ENCODE measurements at regions not wholly inside any gene's neighbourhood (a gene's known extent, or its start where the extent isn't known, plus 50 kb on each side); places are given as distances from the start of the nearest gene placed in this dataset.

DNA sequence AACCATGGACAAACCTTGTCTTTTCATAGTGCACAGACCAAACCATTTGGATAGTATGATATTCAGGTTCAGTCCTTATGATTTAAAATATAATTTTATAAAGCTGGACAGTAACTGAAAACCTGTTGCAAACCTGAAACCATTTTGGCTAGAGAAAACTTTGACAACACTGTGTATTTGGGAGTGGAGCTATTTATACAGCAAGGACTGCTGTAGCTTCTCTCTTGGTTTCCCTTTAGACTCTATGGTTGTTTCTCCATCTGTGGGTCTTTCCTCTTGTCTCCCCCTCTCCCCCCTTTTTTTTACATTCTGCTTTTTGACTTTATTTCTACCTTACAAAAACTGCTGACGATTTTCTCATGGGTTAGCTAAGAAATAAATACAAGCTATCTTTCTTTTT lies 581.7 kb downstream of the SLC4A3 start (continued):
- TF ChIP-seq, protein P1, sequence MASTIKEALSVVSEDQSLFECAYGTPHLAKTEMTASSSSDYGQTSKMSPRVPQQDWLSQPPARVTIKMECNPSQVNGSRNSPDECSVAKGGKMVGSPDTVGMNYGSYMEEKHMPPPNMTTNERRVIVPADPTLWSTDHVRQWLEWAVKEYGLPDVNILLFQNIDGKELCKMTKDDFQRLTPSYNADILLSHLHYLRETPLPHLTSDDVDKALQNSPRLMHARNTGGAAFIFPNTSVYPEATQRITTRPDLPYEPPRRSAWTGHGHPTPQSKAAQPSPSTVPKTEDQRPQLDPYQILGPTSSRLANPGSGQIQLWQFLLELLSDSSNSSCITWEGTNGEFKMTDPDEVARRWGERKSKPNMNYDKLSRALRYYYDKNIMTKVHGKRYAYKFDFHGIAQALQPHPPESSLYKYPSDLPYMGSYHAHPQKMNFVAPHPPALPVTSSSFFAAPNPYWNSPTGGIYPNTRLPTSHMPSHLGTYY (CRISPR knock-in tag; IDR thresholded peaks at IDR 0.05): no peak
- TF ChIP-seq, protein P2, sequence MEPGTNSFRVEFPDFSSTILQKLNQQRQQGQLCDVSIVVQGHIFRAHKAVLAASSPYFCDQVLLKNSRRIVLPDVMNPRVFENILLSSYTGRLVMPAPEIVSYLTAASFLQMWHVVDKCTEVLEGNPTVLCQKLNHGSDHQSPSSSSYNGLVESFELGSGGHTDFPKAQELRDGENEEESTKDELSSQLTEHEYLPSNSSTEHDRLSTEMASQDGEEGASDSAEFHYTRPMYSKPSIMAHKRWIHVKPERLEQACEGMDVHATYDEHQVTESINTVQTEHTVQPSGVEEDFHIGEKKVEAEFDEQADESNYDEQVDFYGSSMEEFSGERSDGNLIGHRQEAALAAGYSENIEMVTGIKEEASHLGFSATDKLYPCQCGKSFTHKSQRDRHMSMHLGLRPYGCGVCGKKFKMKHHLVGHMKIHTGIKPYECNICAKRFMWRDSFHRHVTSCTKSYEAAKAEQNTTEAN (CRISPR knock-in tag; IDR thresholded peaks at IDR 0.05): no peak
- no peak for TF ChIP-seq ZNF138 (CRISPR knock-in tag; conservative IDR thresholded peaks at IDR 0.05)
- TF ChIP-seq MXD4 (CRISPR knock-in tag; IDR thresholded peaks at IDR 0.05; ENCODE audit: borderline replicate concordance): no peak

DNA sequence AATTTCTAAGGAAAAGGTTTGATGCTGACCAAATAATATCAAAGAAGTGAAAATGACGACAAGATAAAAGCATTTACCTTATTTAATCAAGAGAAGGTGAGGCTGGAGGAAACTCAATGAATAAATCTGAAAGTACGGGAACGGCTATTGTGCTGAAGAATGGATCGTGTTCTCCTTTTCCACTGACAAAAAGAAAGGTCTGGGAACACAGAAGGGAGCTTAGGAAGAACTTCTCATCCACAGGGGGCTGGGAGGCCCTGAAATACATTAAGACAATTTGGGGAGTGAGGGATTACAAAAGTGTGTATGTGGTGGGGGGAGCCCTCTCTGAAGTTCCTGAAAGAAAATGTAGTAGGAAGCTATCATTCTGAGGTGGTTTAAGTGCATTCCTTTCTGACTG lies 582.3 kb downstream of the SLC4A3 start:
- H3K36me3 Mint-ChIP-seq: no peaks in the 10 kb centered on the region
- no peaks in the 10 kb centered on the region for H3K27me3 Mint-ChIP-seq (ENCODE audit: low read depth)
- no peak overlapping the region for H3K27ac Mint-ChIP-seq
- peaks cover 43% of the 10 kb centered on the region for H3K4me1 Mint-ChIP-seq
- TF ChIP-seq CREB1 (CRISPR knock-in tag; IDR thresholded peaks at IDR 0.05): no peak
- no peak for TF ChIP-seq CREM (CRISPR knock-in tag; IDR thresholded peaks at IDR 0.05)
- TF ChIP-seq ELF4 (CRISPR knock-in tag; IDR thresholded peaks at IDR 0.05; ENCODE audit: low read depth): no peak
- TF ChIP-seq, protein P3, sequence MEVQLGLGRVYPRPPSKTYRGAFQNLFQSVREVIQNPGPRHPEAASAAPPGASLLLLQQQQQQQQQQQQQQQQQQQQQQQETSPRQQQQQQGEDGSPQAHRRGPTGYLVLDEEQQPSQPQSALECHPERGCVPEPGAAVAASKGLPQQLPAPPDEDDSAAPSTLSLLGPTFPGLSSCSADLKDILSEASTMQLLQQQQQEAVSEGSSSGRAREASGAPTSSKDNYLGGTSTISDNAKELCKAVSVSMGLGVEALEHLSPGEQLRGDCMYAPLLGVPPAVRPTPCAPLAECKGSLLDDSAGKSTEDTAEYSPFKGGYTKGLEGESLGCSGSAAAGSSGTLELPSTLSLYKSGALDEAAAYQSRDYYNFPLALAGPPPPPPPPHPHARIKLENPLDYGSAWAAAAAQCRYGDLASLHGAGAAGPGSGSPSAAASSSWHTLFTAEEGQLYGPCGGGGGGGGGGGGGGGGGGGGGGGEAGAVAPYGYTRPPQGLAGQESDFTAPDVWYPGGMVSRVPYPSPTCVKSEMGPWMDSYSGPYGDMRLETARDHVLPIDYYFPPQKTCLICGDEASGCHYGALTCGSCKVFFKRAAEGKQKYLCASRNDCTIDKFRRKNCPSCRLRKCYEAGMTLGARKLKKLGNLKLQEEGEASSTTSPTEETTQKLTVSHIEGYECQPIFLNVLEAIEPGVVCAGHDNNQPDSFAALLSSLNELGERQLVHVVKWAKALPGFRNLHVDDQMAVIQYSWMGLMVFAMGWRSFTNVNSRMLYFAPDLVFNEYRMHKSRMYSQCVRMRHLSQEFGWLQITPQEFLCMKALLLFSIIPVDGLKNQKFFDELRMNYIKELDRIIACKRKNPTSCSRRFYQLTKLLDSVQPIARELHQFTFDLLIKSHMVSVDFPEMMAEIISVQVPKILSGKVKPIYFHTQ (CRISPR knock-in tag; IDR thresholded peaks at IDR 0.05): no peak
- TF ChIP-seq, protein P4, sequence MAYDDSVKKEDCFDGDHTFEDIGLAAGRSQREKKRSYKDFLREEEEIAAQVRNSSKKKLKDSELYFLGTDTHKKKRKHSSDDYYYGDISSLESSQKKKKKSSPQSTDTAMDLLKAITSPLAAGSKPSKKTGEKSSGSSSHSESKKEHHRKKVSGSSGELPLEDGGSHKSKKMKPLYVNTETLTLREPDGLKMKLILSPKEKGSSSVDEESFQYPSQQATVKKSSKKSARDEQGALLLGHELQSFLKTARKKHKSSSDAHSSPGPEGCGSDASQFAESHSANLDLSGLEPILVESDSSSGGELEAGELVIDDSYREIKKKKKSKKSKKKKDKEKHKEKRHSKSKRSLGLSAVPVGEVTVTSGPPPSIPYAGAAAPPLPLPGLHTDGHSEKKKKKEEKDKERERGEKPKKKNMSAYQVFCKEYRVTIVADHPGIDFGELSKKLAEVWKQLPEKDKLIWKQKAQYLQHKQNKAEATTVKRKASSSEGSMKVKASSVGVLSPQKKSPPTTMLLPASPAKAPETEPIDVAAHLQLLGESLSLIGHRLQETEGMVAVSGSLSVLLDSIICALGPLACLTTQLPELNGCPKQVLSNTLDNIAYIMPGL (CRISPR knock-in tag; IDR thresholded peaks at IDR 0.05): no peak
- no peak for TF ChIP-seq PRRX2 (CRISPR knock-in tag; IDR thresholded peaks at IDR 0.05)
- no peak for TF ChIP-seq TEAD1 (CRISPR knock-in tag; IDR thresholded peaks at IDR 0.05)
- TF ChIP-seq, protein P5, sequence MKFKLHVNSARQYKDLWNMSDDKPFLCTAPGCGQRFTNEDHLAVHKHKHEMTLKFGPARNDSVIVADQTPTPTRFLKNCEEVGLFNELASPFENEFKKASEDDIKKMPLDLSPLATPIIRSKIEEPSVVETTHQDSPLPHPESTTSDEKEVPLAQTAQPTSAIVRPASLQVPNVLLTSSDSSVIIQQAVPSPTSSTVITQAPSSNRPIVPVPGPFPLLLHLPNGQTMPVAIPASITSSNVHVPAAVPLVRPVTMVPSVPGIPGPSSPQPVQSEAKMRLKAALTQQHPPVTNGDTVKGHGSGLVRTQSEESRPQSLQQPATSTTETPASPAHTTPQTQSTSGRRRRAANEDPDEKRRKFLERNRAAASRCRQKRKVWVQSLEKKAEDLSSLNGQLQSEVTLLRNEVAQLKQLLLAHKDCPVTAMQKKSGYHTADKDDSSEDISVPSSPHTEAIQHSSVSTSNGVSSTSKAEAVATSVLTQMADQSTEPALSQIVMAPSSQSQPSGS (CRISPR knock-in tag; IDR thresholded peaks at IDR 0.05; ENCODE audit: borderline replicate concordance, low read depth): no peak
- TF ChIP-seq, protein P6, sequence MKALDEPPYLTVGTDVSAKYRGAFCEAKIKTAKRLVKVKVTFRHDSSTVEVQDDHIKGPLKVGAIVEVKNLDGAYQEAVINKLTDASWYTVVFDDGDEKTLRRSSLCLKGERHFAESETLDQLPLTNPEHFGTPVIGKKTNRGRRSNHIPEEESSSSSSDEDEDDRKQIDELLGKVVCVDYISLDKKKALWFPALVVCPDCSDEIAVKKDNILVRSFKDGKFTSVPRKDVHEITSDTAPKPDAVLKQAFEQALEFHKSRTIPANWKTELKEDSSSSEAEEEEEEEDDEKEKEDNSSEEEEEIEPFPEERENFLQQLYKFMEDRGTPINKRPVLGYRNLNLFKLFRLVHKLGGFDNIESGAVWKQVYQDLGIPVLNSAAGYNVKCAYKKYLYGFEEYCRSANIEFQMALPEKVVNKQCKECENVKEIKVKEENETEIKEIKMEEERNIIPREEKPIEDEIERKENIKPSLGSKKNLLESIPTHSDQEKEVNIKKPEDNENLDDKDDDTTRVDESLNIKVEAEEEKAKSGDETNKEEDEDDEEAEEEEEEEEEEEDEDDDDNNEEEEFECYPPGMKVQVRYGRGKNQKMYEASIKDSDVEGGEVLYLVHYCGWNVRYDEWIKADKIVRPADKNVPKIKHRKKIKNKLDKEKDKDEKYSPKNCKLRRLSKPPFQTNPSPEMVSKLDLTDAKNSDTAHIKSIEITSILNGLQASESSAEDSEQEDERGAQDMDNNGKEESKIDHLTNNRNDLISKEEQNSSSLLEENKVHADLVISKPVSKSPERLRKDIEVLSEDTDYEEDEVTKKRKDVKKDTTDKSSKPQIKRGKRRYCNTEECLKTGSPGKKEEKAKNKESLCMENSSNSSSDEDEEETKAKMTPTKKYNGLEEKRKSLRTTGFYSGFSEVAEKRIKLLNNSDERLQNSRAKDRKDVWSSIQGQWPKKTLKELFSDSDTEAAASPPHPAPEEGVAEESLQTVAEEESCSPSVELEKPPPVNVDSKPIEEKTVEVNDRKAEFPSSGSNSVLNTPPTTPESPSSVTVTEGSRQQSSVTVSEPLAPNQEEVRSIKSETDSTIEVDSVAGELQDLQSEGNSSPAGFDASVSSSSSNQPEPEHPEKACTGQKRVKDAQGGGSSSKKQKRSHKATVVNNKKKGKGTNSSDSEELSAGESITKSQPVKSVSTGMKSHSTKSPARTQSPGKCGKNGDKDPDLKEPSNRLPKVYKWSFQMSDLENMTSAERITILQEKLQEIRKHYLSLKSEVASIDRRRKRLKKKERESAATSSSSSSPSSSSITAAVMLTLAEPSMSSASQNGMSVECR (CRISPR knock-in tag; IDR thresholded peaks at IDR 0.05; ENCODE audit: borderline replicate concordance): no peak
- TF ChIP-seq SOX15 (CRISPR knock-in tag; IDR thresholded peaks at IDR 0.05): no peak
- no peak for TF ChIP-seq RELA (CRISPR knock-in tag; IDR thresholded peaks at IDR 0.05; ENCODE audit: borderline replicate concordance)
- TF ChIP-seq ZNF219 (CRISPR knock-in tag; IDR thresholded peaks at IDR 0.05; ENCODE audit: borderline replicate concordance): no peak
- TF ChIP-seq, protein P7, sequence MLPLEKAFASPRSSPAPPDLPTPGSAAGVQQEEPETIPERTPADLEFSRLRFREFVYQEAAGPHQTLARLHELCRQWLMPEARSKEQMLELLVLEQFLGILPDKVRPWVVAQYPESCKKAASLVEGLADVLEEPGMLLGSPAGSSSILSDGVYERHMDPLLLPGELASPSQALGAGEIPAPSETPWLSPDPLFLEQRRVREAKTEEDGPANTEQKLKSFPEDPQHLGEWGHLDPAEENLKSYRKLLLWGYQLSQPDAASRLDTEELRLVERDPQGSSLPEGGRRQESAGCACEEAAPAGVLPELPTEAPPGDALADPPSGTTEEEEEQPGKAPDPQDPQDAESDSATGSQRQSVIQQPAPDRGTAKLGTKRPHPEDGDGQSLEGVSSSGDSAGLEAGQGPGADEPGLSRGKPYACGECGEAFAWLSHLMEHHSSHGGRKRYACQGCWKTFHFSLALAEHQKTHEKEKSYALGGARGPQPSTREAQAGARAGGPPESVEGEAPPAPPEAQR (CRISPR knock-in tag; IDR thresholded peaks at IDR 0.05): no peak
- DNase-seq (ENCODE audit: low spot score) (no peak), ATAC-seq (no peak)
- no peaks in the 10 kb centered on the region for H3K9me3 Mint-ChIP-seq
- H3K4me3 Mint-ChIP-seq: no peak overlapping the region
- ChIA-PET CTCF (interaction anchor here (0.6 to 0.7 kb wide), 2 partner anchors 63 to 461 kb away, joined by 4 to 5 read pairs; no protein-coding TSS in a partner anchor), POLR2A (interaction anchor here (0.6 kb wide), 1 partner anchor 1347 kb away, joined by 12 read pairs; no protein-coding TSS in a partner anchor)

Measured in WTC11 (cell line).